Activated CD8-positive, alpha-beta memory T cell treated with anti-CD3 and anti-CD28 coated beads, Interleukin-2, amount 50 U/mL, for 48 hours (primary cell): ENCODE measurements at regions not wholly inside any gene's neighbourhood (a gene's known extent, or its start where the extent isn't known, plus 50 kb on each side); places are given as distances from the start of the nearest gene placed in this dataset.
"Not testable (repeated sequence)": the region's sequence is repeated elsewhere in the genome, so short reads cannot be mapped to it uniquely, and the experiment has no call there.

Experiments used
- DNase-seq: peaks from one replicate; pipeline ENCODE4 v3.0.0-alpha.2; 2020

DNA sequence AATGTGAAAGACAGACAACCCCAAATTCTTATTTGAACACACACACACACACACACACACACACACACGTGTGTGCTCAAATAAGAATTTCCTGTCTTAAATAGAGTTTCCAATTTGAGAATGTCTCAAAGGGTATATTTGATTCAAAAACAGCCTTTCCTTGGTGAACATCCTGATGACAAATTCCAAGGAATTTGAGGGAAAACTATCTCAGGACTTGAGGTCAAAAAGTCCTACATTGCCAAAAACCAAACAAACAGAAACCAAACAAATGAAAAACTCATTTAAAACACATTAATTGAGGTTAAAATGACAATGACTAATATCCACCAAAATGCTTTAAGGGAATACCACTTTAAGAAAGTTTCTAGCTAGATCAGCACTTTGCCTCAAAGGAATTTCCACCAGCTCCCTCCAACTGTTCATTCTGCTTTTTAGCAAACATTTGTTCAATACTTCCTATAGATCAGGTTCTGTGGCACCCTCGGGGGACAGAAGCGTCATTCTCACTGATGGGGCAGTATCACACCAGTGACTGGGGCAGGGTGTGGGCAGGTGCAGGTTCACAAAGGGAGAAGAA lies 232.1 kb upstream of the TRIB2 start:
- no peak for DNase-seq

GRCh38 chr2:12486205-12487118 lies 230.3 kb upstream of the TRIB2 start:
- no peak for DNase-seq

GRCh38 chr2:12487253-12488004 lies 229.3 kb upstream of the TRIB2 start:
- no peak for DNase-seq

- no peak for DNase-seq
Measured at GRCh38 chr2:12488352-12489318, 228.1 kb upstream of the TRIB2 start.

GRCh38 chr2:12490641-12491040 lies 226.1 kb upstream of the TRIB2 start:
- no peak for DNase-seq

- not testable (repeated sequence) for DNase-seq
Measured at GRCh38 chr2:12492360-12492759, 224.4 kb upstream of the TRIB2 start.

DNA sequence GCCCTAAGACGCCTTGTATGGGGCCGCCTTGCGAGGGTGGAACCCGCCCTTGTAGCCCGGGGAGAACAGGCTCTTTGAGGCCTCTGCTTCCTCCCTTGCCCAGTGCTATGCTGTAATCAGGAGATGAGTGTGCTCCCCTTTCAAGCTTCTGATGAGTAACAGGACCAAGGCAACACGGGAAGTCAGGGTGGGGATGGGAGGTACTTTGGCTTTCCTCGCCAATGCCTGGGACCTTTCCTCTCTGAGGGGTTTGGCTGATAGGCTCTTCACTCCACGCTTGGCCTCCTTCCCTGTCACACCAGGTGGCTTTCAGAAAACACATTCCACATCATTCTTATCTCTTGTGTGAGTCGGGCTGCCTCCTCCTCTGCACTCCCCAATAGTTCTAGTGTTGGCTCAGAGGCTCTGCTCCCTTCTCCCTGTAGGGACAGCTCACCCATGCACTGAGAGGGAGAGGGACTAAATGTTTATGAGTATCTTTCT lies 223.7 kb upstream of the TRIB2 start:
- DNase-seq, result no peak

- DNase-seq, result no peak
Measured at GRCh38 chr2:12495247-12495868, 221.4 kb upstream of the TRIB2 start.

DNA sequence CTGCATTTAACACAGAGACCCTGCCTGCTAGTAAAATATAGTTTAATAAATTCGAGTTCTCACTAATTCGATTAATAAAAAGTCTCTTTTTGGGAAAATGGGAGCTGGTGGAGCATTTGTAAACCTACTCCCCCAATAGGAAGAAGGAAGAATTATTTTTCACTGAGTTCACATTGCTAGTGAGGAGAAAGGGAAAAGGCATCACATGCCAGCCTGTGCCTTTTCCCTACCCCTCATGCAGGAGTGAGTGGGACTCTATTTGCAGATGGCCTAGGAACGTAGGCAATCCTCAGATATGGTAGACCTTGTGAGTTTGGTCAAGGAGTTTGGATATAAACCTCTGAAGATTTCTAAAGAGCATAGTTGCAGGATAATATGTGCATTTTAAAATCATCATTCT lies 218.4 kb upstream of the TRIB2 start:
- no peak for DNase-seq

- DNase-seq, result no peak
Measured at GRCh38 chr2:12498704-12499103, 218.0 kb upstream of the TRIB2 start.

GRCh38 chr2:12500899-12501298 lies 215.8 kb upstream of the TRIB2 start:
- no peak for DNase-seq

GRCh38 chr2:12501469-12502158 lies 215.1 kb upstream of the TRIB2 start:
- peak; percentile 75 for DNase-seq

GRCh38 chr2:12502759-12503158 lies 214.0 kb upstream of the TRIB2 start:
- peak; percentile 73 for DNase-seq

- DNase-seq, result no peak
Measured at GRCh38 chr2:12504443-12504842, 212.3 kb upstream of the TRIB2 start.

DNA sequence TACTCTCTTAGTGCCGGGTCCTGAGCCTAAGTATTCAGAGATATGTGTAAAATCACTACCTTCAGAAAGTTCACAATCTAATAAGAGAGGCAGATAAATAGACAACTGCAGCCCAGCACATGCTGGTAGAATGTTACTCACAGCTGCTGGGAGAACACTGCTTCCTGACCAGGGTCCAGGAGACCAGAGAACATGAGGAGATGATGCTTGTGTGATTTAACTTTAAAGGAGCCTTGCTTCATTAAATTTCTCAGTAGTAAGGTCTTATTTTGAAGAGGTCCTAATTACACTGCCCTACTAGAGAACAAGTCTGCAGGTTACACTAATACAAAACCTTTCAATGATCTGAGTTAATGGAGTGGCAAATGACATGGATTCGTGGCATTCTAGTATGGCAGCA lies 209.9 kb upstream of the TRIB2 start:
- no peak for DNase-seq

GRCh38 chr2:12507295-12507694 lies 209.4 kb upstream of the TRIB2 start:
- peak; percentile 79 for DNase-seq

GRCh38 chr2:12510070-12510469 lies 206.7 kb upstream of the TRIB2 start:
- DNase-seq, result no peak

- DNase-seq, result no peak
Measured at GRCh38 chr2:12513339-12513738, 203.4 kb upstream of the TRIB2 start.

- DNase-seq, result no peak
Measured at GRCh38 chr2:12514168-12514567, 202.6 kb upstream of the TRIB2 start.

DNA sequence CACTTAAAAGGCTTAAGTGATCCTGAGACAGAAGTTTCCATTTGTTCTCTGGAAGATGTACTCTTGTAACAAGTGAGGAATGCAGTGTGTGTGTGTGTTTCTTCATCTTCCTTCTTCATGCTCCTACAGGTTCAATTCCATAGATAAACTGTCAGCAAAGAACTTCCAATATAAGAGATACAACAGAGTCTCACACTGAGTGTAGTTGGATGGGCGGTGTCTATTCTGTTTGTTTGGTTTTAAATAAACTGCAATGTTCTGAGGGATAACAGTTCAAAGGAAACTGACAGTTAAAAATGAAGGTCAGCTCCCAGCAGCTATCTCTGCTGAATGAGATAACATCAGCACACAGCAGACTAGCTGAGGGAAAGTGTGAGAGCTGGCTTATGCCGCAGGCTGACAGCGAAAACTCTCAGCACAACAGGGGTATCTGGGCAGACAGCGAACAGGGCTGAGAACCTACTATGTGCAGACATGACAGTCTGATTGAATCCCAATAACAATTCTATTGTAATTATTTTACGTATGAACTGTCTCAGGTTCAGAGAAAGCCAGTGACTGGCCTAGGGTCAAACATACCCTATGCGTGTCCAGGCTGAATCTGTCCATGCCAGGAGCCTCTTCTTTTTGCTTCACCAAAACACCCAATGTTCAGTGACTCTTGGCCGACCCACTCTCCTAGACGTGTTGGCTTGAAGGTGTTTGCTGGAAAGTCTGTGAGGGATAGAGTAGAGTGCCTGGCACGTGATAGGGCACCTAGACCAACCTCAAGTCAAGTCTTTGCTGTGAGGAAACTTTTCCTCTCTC lies 201.9 kb upstream of the TRIB2 start:
- DNase-seq, result no peak
